ENCODE measurements at regions not wholly inside any gene's neighbourhood (a gene's known extent, or its start where the extent isn't known, plus 50 kb on each side); places are given as distances from the start of the nearest gene placed in this dataset.

- H3K4me3 ChIP-seq (ENCODE audit: low read depth, low read length), result no peak overlapping the region
- TF ChIP-seq, protein P1, sequence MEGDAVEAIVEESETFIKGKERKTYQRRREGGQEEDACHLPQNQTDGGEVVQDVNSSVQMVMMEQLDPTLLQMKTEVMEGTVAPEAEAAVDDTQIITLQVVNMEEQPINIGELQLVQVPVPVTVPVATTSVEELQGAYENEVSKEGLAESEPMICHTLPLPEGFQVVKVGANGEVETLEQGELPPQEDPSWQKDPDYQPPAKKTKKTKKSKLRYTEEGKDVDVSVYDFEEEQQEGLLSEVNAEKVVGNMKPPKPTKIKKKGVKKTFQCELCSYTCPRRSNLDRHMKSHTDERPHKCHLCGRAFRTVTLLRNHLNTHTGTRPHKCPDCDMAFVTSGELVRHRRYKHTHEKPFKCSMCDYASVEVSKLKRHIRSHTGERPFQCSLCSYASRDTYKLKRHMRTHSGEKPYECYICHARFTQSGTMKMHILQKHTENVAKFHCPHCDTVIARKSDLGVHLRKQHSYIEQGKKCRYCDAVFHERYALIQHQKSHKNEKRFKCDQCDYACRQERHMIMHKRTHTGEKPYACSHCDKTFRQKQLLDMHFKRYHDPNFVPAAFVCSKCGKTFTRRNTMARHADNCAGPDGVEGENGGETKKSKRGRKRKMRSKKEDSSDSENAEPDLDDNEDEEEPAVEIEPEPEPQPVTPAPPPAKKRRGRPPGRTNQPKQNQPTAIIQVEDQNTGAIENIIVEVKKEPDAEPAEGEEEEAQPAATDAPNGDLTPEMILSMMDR (IDR thresholded peaks at IDR 0.05; ENCODE audit: low read depth, low read length), result no peak
- TF ChIP-seq MYC (IDR thresholded peaks at IDR 0.05; ENCODE audit: low read depth, low read length) (no peak), POLR2A (IDR thresholded peaks at IDR 0.05; ENCODE audit: extremely low read depth, insufficient read length) (no peak), MAX (IDR thresholded peaks at IDR 0.05; ENCODE audit: low read depth, low read length) (no peak)
- no peak for DNase-seq (ENCODE audit: low read depth)
Observed at GRCh38 chr6:3633711-3634110, 117.8 kb downstream of the PXDC1 start.

DNA sequence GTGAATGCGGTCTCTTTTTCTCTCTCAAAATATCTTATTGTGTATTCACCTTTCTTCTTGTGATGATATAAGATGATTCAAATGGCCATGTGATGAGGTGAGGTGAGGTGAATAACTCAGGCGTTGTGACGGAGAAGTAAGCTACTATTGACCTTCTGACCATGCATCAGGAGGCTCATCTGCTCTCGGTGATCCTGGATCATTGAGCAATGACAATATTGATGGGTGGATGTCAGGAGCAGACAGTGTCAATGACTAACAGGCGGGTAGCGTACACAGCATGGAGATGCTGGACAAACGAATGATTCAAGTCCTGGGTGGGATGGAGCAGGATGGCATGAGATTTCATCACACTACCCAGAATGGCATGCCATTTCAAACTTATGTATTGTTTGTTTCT, 119.6 kb downstream of the PXDC1 start:
- DNase-seq (ENCODE audit: low read depth), result no peak
- TF ChIP-seq MYC (IDR thresholded peaks at IDR 0.05; ENCODE audit: low read depth, low read length) (no peak), MAX (IDR thresholded peaks at IDR 0.05; ENCODE audit: low read depth, low read length) (no peak), POLR2A (IDR thresholded peaks at IDR 0.05; ENCODE audit: extremely low read depth, insufficient read length) (no peak)
- TF ChIP-seq, protein P1 (IDR thresholded peaks at IDR 0.05; ENCODE audit: low read depth, low read length), result no peak
- H3K4me3 ChIP-seq (ENCODE audit: low read depth, low read length), result no peak overlapping the region

- H3K4me3 ChIP-seq (ENCODE audit: low read depth, low read length), result no peak overlapping the region
- no peak for DNase-seq (ENCODE audit: low read depth)
- no peak for TF ChIP-seq POLR2A (IDR thresholded peaks at IDR 0.05; ENCODE audit: extremely low read depth, insufficient read length)
- no peak for TF ChIP-seq MYC (IDR thresholded peaks at IDR 0.05; ENCODE audit: low read depth, low read length)
- TF ChIP-seq MAX (IDR thresholded peaks at IDR 0.05; ENCODE audit: low read depth, low read length), result no peak
- TF ChIP-seq, protein P1 (IDR thresholded peaks at IDR 0.05; ENCODE audit: low read depth, low read length), result no peak
Observed at GRCh38 chr6:3631186-3631585, 120.3 kb downstream of the PXDC1 start.

DNA sequence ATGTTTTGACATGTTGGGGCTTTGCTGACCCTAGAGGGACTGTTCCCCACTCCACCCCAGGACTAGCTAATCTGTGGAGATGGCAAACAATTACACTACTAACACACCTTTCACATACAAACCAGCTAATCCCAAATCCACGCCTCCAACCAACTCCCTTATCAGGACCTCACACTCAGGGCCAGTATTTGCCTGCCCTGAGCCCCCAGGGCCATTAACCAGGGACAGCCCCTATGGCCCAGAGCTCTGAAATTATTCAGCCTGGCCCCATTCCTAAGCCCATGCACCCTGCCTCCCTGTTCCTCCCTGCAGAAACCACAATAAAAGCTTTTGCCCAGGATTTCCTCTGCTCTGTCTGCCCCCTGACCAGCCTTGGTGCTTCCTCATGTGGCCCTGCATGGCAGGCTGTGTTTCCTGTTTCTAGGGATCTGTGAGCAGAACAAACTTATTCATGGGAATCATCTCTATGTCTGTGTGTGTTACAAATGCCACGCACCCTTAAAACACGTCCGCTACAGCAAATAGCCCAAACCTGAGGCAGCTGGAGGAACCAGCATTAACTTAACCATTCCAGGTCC, 121.2 kb downstream of the PXDC1 start:
- no peak for DNase-seq (ENCODE audit: low read depth)
- TF ChIP-seq MAX (IDR thresholded peaks at IDR 0.05; ENCODE audit: low read depth, low read length) (no peak), POLR2A (IDR thresholded peaks at IDR 0.05; ENCODE audit: extremely low read depth, insufficient read length) (no peak), MYC (IDR thresholded peaks at IDR 0.05; ENCODE audit: low read depth, low read length) (no peak)
- TF ChIP-seq, protein P1 (IDR thresholded peaks at IDR 0.05; ENCODE audit: low read depth, low read length), result no peak
- H3K4me3 ChIP-seq (ENCODE audit: low read depth, low read length), result no peak overlapping the region

DNA sequence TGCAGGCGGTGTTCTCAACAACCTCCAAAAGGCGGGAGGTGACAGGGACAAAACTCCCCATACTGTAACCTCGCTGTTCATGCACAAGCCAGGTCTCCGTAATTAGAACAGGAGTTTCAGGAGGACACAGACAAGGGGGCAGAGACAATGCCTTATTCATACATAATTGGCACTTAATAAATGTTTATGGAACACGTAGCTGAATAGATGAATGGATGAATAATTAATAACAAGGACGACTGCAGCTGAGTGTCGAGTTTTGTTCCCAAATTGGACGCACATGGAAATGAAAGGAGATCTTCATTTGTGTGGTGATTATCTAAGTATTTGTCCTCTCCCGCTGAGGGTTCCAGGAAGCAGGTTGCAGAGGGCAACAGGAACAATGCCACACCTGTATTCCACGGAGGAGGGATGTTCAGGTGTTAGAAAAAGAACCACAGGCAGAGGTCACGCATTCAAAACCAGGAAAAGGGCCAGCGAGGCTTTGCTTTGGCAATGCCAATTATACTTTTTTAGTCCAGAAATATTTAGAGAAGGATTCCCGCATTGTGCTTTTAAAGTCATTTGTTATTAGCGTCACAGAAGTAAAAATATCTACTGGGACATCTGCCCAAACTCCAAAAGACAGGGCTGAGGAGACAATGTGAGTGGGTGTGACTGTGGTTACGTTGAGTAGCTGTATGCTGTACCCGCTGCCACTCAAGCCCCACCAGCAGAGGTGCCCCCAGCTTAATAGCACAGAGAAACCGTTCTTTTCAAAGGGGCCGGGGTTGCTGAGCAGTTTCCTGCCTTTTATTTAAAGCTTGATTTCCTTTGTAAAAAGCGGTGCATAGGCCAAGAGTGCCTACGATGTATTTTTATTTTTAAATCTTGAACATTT, 123.3 kb downstream of the PXDC1 start:
- DNase-seq (ENCODE audit: low read depth), result no peak
- TF ChIP-seq POLR2A (IDR thresholded peaks at IDR 0.05; ENCODE audit: extremely low read depth, insufficient read length) (no peak), MAX (IDR thresholded peaks at IDR 0.05; ENCODE audit: low read depth, low read length) (no peak), MYC (IDR thresholded peaks at IDR 0.05; ENCODE audit: low read depth, low read length) (no peak)
- TF ChIP-seq, protein P1 (IDR thresholded peaks at IDR 0.05; ENCODE audit: low read depth, low read length), result no peak
- H3K4me3 ChIP-seq (ENCODE audit: low read depth, low read length), result no peak overlapping the region

Measured in NB4 (cell line).